Umbilical cord (tissue), 1 donor: ENCODE measurements at regions not wholly inside any gene's neighbourhood (a gene's known extent, or its start where the extent isn't known, plus 50 kb on each side); places are given as distances from the start of the nearest gene placed in this dataset.

Experiments used
- DNase-seq: peaks from one replicate; pipeline ENCODE4 v3.0.0-alpha.2; 2015; ENCODE audit warnings: low spot score

GRCh38 chr12:24759155-24759554 lies 189.7 kb downstream of the BCAT1 start:
- peak; percentile 86 for DNase-seq

- DNase-seq: peak; percentile 74
These were observed 192.3 kb downstream of the BCAT1 start for GRCh38 chr12:24756479-24757024.

GRCh38 chr12:24754690-24755638 lies 193.9 kb downstream of the BCAT1 start:
- DNase-seq: peak; percentile 67

- no peak for DNase-seq
These were observed 196.0 kb downstream of the BCAT1 start for GRCh38 chr12:24752763-24753462.

- DNase-seq: no peak
These were observed 197.7 kb downstream of the BCAT1 start for GRCh38 chr12:24751181-24751580.

- no peak for DNase-seq
These were observed 198.6 kb downstream of the BCAT1 start for GRCh38 chr12:24750263-24750662.

GRCh38 chr12:24749171-24749570 lies 199.7 kb downstream of the BCAT1 start:
- no peak for DNase-seq

- DNase-seq: no peak
These were observed 200.6 kb downstream of the BCAT1 start for GRCh38 chr12:24748326-24748725.

- DNase-seq: no peak
These were observed 202.0 kb downstream of the BCAT1 start for GRCh38 chr12:24746864-24747263.

GRCh38 chr12:24746006-24746671 lies 202.8 kb downstream of the BCAT1 start:
- DNase-seq: peak; percentile 87

GRCh38 chr12:24743941-24744793 lies 204.7 kb downstream of the BCAT1 start:
- DNase-seq: peak; percentile 78

GRCh38 chr12:24742378-24742777 lies 206.5 kb downstream of the BCAT1 start:
- peak; percentile 48 for DNase-seq

GRCh38 chr12:24741216-24741615 lies 207.7 kb downstream of the BCAT1 start:
- no peak for DNase-seq

GRCh38 chr12:24739106-24739779 lies 209.7 kb downstream of the BCAT1 start:
- no peak for DNase-seq

- DNase-seq: no peak
These were observed 210.5 kb downstream of the BCAT1 start for GRCh38 chr12:24738441-24738840.

GRCh38 chr12:24731596-24731995 lies 217.3 kb downstream of the BCAT1 start:
- peak; percentile 92 for DNase-seq

- DNase-seq: no peak
These were observed 218.4 kb downstream of the BCAT1 start for GRCh38 chr12:24730489-24730896.

GRCh38 chr12:24728826-24729225 lies 220.1 kb downstream of the BCAT1 start:
- no peak for DNase-seq

- peak; percentile 51 for DNase-seq
These were observed 220.5 kb downstream of the BCAT1 start for GRCh38 chr12:24728366-24728765.

GRCh38 chr12:24725616-24726015 lies 223.3 kb downstream of the BCAT1 start:
- DNase-seq: no peak
